ENCODE measurements at regions not wholly inside any gene's neighbourhood (a gene's known extent, or its start where the extent isn't known, plus 50 kb on each side); places are given as distances from the start of the nearest gene placed in this dataset.

DNA sequence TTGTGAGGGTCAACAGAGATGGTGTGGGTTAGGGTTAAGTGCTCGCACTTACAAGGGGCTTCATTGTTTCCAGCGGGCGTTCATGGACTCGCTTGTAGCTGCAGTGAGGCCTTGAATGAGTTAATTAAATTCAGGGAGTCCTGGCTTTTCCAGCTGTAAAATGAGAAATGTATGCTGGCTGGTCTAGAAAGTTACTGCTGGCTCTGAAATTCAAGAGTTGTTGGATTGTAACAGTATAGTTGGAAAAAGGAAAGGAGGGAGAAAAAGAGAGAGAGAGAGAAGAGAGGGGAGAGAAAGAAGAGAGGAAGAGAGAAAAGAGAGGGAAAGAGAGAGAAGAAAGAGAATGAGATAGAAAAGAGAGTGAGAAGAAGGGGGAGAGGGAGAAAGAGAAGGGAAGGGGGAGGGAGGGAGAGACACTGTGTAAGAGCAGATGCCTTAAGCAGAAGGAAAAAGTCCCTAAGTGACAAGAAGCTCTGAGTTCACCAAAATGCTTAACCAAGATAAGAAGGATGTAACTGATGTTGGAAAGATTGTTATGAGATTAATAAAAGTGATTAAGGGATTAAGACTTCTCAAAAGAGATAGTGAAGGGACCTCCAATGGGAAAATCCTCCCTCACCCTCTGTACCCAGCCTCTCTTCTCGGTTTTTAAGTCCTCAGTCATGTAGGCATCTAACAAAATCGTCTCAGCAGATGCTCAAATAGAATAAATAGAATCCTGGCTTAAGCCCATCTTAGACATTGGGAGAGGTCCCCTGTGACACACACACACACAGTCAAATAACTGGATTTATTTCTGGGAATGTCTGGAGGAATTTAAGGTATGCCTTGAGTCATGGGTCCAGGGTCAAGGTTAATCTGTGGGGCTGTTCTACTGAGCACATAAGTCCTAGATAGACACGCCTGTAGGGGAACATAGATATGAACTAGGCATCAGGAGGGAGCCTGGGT lies 477.9 kb downstream of the MIAT start:
- no peak for TF ChIP-seq POLR2A (IDR thresholded peaks at IDR 0.05)
- TF ChIP-seq CTCF (IDR thresholded peaks at IDR 0.05): no peak
- no peak for TF ChIP-seq POLR2AphosphoS5 (IDR thresholded peaks at IDR 0.05)
- TF ChIP-seq EP300 (IDR thresholded peaks at IDR 0.05): no peak

Data from stomach (tissue), 4 donors.